ENCODE measurements at regions not wholly inside any gene's neighbourhood (a gene's known extent, or its start where the extent isn't known, plus 50 kb on each side); places are given as distances from the start of the nearest gene placed in this dataset.

- no peak for TF ChIP-seq Cebpa-rat (IDR thresholded peaks at IDR 0.05)
- H3K4me1 ChIP-seq = no peaks in the 10 kb centered on the region
- no peaks in the 10 kb centered on the region for H4K20me1 ChIP-seq
- no peak overlapping the region for H3K4me3 ChIP-seq
- H3K27ac ChIP-seq = no peak overlapping the region
- H3K27me3 ChIP-seq = peaks cover 61% of the 10 kb centered on the region
- H3K4me2 ChIP-seq = no peak overlapping the region
- H3K9ac ChIP-seq = no peak overlapping the region
- no peaks in the 10 kb centered on the region for H3K36me3 ChIP-seq
- H3K9me3 ChIP-seq = 0 out of 2 replicates have a peak, but pooled peaks cover 4% of the 10 kb centered on the region
Observed at GRCh38 chrX:143571521-143571920, 54.2 kb upstream of the SPANXN3 start.

GRCh38 chrX:143570782-143571181 is 53.5 kb upstream of the SPANXN3 start:
- Histone ChIP-seq H3K4me2 (no peak overlapping the region), H3K27ac (no peak overlapping the region), H3K36me3 (no peaks in the 10 kb centered on the region), H3K9ac (no peak overlapping the region), H3K4me3 (no peak overlapping the region), H3K9me3 (0 out of 2 replicates have a peak, but pooled peaks cover 1% of the 10 kb centered on the region), H3K27me3 (peaks cover 60% of the 10 kb centered on the region), H3K4me1 (no peaks in the 10 kb centered on the region), H4K20me1 (no peaks in the 10 kb centered on the region)
- no peak for TF ChIP-seq Cebpa-rat (IDR thresholded peaks at IDR 0.05)

- no peak overlapping the region for H3K9ac ChIP-seq
- H3K36me3 ChIP-seq = no peaks in the 10 kb centered on the region
- no peaks in the 10 kb centered on the region for H3K4me1 ChIP-seq
- peaks cover 8% of the 10 kb centered on the region for H3K9me3 ChIP-seq
- no peak overlapping the region for H3K27ac ChIP-seq
- H3K4me3 ChIP-seq = no peak overlapping the region
- no peak overlapping the region for H3K4me2 ChIP-seq
- H3K27me3 ChIP-seq = peaks cover 66% of the 10 kb centered on the region
- no peaks in the 10 kb centered on the region for H4K20me1 ChIP-seq
- no peak for TF ChIP-seq Cebpa-rat (IDR thresholded peaks at IDR 0.05)
Observed at GRCh38 chrX:143568467-143568866, 51.2 kb upstream of the SPANXN3 start.
